ENCODE measurements at regions not wholly inside any gene's neighbourhood (a gene's known extent, or its start where the extent isn't known, plus 50 kb on each side); places are given as distances from the start of the nearest gene placed in this dataset.

DNA sequence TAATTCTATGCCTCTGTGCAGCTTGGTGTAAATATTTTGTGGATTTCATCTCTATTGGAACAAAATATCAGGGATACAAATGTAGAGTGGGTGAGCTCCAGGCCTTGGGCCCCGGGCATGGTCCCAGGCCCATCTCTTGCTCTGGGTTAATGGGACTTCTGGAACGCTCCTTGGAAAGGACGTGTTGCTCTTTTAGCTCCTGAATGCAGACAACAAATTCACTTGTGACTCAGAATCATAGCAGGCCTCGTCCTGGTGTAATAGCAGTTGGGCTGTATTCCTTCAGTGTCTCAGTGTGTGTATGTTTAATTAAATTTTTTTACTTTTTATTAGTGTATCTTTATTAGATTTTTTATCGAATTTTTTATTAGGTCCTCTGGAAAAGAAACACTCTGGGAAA is 266.7 kb upstream of the C2CD4B start:
- no peaks in the 10 kb centered on the region for H3K9me3 ChIP-seq (ENCODE audit: control insufficient read depth, low read depth, low read length)
- TF ChIP-seq, protein P1, sequence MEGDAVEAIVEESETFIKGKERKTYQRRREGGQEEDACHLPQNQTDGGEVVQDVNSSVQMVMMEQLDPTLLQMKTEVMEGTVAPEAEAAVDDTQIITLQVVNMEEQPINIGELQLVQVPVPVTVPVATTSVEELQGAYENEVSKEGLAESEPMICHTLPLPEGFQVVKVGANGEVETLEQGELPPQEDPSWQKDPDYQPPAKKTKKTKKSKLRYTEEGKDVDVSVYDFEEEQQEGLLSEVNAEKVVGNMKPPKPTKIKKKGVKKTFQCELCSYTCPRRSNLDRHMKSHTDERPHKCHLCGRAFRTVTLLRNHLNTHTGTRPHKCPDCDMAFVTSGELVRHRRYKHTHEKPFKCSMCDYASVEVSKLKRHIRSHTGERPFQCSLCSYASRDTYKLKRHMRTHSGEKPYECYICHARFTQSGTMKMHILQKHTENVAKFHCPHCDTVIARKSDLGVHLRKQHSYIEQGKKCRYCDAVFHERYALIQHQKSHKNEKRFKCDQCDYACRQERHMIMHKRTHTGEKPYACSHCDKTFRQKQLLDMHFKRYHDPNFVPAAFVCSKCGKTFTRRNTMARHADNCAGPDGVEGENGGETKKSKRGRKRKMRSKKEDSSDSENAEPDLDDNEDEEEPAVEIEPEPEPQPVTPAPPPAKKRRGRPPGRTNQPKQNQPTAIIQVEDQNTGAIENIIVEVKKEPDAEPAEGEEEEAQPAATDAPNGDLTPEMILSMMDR (optimal IDR thresholded peaks at IDR 0.05 in 1 of 3, IDR thresholded peaks at IDR 0.05 in 1 of 3, conservative IDR thresholded peaks at IDR 0.05 in 1 of 3; ENCODE audit: extremely low read depth in 1 of 3, insufficient read depth in 2 of 3, low read length in 3 of 3) = no peak
- no peak for TF ChIP-seq EZH2 (IDR thresholded peaks at IDR 0.05; ENCODE audit: low read length)
- no peaks in the 10 kb centered on the region for H4K20me1 ChIP-seq (ENCODE audit: control insufficient read depth, extremely low read depth, insufficient read depth, low read length)
- H3K9me1 ChIP-seq (ENCODE audit: control insufficient read depth, extremely low read depth, insufficient read depth, low read length) = no peaks in the 10 kb centered on the region
- H2AFZ ChIP-seq (ENCODE audit: control insufficient read depth, low read length) = no peak overlapping the region
- H3K79me2 ChIP-seq (ENCODE audit: control insufficient read depth, insufficient read depth, low read length) = no peaks in the 10 kb centered on the region
- H3K27me3 ChIP-seq (ENCODE audit: control insufficient read depth, extremely low read depth, insufficient read depth, low read length) = no peaks in the 10 kb centered on the region
- H3K4me2 ChIP-seq (ENCODE audit: control insufficient read depth, extremely low read depth, insufficient read depth, low read depth, low read length) = no peak overlapping the region
- H3K4me1 ChIP-seq (ENCODE audit: control insufficient read depth, extremely low read depth, insufficient read depth, low read length) = no peaks in the 10 kb centered on the region
- no peak for FAIRE-seq
- no peak for DNase-seq (ENCODE audit: low read depth, low spot score)
- H3K36me3 ChIP-seq (ENCODE audit: control insufficient read depth in 2 of 2, extremely low read depth in 1 of 2, insufficient read depth in 2 of 2, low read length in 2 of 2) = no peaks in the 10 kb centered on the region
- dilution Hi-C loops (cut with MboI; ENCODE audit: extremely low pct_ligation_motif_present, low sequenced_read_pairs) = no loop called here
- no peak overlapping the region for H3K9ac ChIP-seq (ENCODE audit: control insufficient read depth, extremely low read depth, insufficient read depth, low read length)
- H3K4me3 ChIP-seq (ENCODE audit: control insufficient read depth in 2 of 3, extremely low read depth in 1 of 3, insufficient read depth in 2 of 3, low read depth in 1 of 3, low read length in 3 of 3) = no peak overlapping the region
- no peak overlapping the region for H3K27ac ChIP-seq (ENCODE audit: control insufficient read depth, insufficient read depth, low read length)

DNA sequence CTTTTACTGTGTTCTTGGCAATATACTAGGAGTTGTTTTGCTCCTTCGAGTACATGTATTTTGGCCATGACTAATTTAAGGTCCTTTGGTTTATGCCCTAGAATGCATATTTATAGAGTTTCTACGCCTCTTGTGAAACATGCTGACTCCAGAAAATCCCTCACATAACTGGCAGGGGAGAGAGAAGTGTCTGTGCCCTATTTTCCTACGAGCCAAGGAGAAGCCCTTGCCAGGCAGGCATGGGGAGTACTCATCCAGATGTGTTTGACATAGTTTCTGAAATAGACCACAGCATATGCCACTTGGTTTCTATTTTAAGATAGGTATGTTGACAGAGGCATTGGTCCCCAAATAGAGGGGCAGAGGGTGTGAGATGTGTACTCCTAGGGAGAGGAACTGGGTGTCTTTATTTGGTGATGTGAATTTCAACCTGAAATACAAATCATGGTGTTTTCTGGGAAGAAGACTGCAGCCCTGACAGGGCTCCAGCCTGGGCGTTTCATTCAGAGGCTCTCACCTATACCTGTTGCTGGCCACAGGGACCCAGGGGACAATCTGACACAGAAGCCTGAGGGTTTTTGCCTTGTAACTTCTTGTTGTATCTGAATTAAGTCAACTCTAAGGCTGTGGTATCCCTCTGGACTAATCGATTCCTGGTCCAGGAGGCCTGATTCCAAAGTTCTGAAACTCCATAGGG is 267.8 kb upstream of the C2CD4B start:
- Histone ChIP-seq H3K27me3 (ENCODE audit: control insufficient read depth, extremely low read depth, insufficient read depth, low read length) (no peaks in the 10 kb centered on the region), H3K79me2 (ENCODE audit: control insufficient read depth, insufficient read depth, low read length) (no peaks in the 10 kb centered on the region), H2AFZ (ENCODE audit: control insufficient read depth, low read length) (no peak overlapping the region), H3K36me3 (ENCODE audit: control insufficient read depth in 2 of 2, extremely low read depth in 1 of 2, insufficient read depth in 2 of 2, low read length in 2 of 2) (no peaks in the 10 kb centered on the region), H3K4me2 (ENCODE audit: control insufficient read depth, extremely low read depth, insufficient read depth, low read depth, low read length) (no peak overlapping the region), H3K9me1 (ENCODE audit: control insufficient read depth, extremely low read depth, insufficient read depth, low read length) (no peaks in the 10 kb centered on the region), H4K20me1 (ENCODE audit: control insufficient read depth, extremely low read depth, insufficient read depth, low read length) (no peaks in the 10 kb centered on the region), H3K9ac (ENCODE audit: control insufficient read depth, extremely low read depth, insufficient read depth, low read length) (no peak overlapping the region), H3K4me3 (ENCODE audit: control insufficient read depth in 2 of 3, extremely low read depth in 1 of 3, insufficient read depth in 2 of 3, low read depth in 1 of 3, low read length in 3 of 3) (no peak overlapping the region), H3K27ac (ENCODE audit: control insufficient read depth, insufficient read depth, low read length) (no peak overlapping the region), H3K9me3 (ENCODE audit: control insufficient read depth, low read depth, low read length) (no peaks in the 10 kb centered on the region), H3K4me1 (ENCODE audit: control insufficient read depth, extremely low read depth, insufficient read depth, low read length) (no peaks in the 10 kb centered on the region)
- TF ChIP-seq, protein P1 (optimal IDR thresholded peaks at IDR 0.05 in 1 of 3, IDR thresholded peaks at IDR 0.05 in 1 of 3, conservative IDR thresholded peaks at IDR 0.05 in 1 of 3; ENCODE audit: extremely low read depth in 1 of 3, insufficient read depth in 2 of 3, low read length in 3 of 3) = no peak
- no peak for TF ChIP-seq EZH2 (IDR thresholded peaks at IDR 0.05; ENCODE audit: low read length)
- dilution Hi-C loops (cut with MboI; ENCODE audit: extremely low pct_ligation_motif_present, low sequenced_read_pairs) = no loop called here
- DNase-seq (ENCODE audit: low read depth, low spot score) = no peak
- FAIRE-seq = peak; percentile 57

Measured in keratinocyte (primary cell).